ENCODE measurements at regions not wholly inside any gene's neighbourhood (a gene's known extent, or its start where the extent isn't known, plus 50 kb on each side); places are given as distances from the start of the nearest gene placed in this dataset.

DNA sequence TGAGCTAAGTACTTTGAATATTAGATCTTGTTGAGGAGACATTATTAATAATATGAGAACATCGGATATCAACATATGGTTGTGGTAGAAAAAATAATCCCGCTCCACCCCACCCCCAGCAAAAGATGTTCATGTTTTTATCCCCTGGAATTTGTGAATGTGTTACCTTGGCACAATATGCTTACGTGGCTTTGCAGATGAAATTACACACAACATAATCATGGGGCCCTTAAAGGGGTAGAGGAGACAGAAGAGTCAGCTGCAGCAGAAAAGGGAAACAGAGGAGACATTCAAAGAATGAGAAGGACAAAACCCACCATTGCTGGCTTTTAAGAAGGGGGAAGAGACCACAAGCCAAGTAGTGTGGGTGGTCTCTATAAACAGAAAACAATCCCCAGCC, 104.1 kb downstream of the SEC16B start:
- no peak for TF ChIP-seq EZH2 (IDR thresholded peaks at IDR 0.05; ENCODE audit: low read length, unreplicated experiment)
- TF ChIP-seq EZH2phosphoT487 (IDR thresholded peaks at IDR 0.05; ENCODE audit: borderline replicate concordance, low read length), result no peak

All from PC-3 (cell line).